CD4-positive, alpha-beta T cell (primary cell): ENCODE measurements at regions not wholly inside any gene's neighbourhood (a gene's known extent, or its start where the extent isn't known, plus 50 kb on each side); places are given as distances from the start of the nearest gene placed in this dataset.
A peak's percentile ranks its signal among the peaks of the same experiment; 100 is the strongest.

Experiments used
- ATAC-seq: fragments of 200-7000 bp; cut with Tn5 transposase; one replicate; pipeline ENCODE4 v1.10.0; 2022; ENCODE audit warnings: mild to moderate bottlenecking; ENCODE audit not compliant: poor library complexity
- CTCF ChIA-PET: fragments of 350-600 bp; sonication (Branson Sonifier 250); formaldehyde crosslinking; loops from one replicate; lab custom pipeline; 2021; ENCODE audit warnings: antibody characterized with exemption, inconsistent platforms; lab: Charles Lee
- POLR2A ChIA-PET: fragments of 350-600 bp; sonication (Branson Sonifier 250); formaldehyde crosslinking; loops from one replicate; lab custom pipeline; 2021; ENCODE audit warnings: antibody characterized with exemption, inconsistent platforms; lab: Charles Lee
- DNase-seq, 14 experiments: peaks; one replicate each; pipeline ENCODE4 v3.0.0-alpha.2; 2013 to 2020; ENCODE audit warnings: mixed read lengths in 2 of 14
- H3K27ac ChIP-seq, 2 donors: one replicate each; pipeline versions ENCODE4 v1.5.1 to v1.7.0; 2013; ENCODE audit warnings: low read length in 2 of 2, low read depth in 1 of 2, mild to moderate bottlenecking in 1 of 2
- H3K27me3 ChIP-seq, 2 experiments: 1 replicate in 1 of 2; 2 replicates in 1 of 2; pipeline versions ENCODE4 v1.6.1 to v1.7.0; 2013; ENCODE audit warnings: low read length in 2 of 2, control low read depth in 1 of 2, mild to moderate bottlenecking in 1 of 2, moderate library complexity in 1 of 2; ENCODE audit not compliant: insufficient read depth in 2 of 2, control insufficient read depth in 1 of 2
- H3K36me3 ChIP-seq: one replicate; pipeline ENCODE4 v1.6.1; 2013; ENCODE audit warnings: low read length, control low read depth; ENCODE audit not compliant: insufficient read depth
- H3K4me1 ChIP-seq: one replicate; pipeline ENCODE4 v1.6.1; 2013; ENCODE audit warnings: low read length, control low read depth; ENCODE audit not compliant: insufficient read depth
- H3K4me3 ChIP-seq: one replicate; pipeline ENCODE4 v1.5.1; 2013; ENCODE audit warnings: mild to moderate bottlenecking, low read length, moderate library complexity
- H3K9me3 ChIP-seq, 2 experiments: 1 replicate in 1 of 2; 2 replicates in 1 of 2; pipeline versions ENCODE4 v1.6.1 to v1.7.0; 2013; ENCODE audit warnings: low read length in 2 of 2, mild to moderate bottlenecking in 2 of 2, control low read depth in 1 of 2, moderate library complexity in 1 of 2; ENCODE audit not compliant: control insufficient read depth in 1 of 2, insufficient read depth in 1 of 2
- H3K27ac Mint-ChIP-seq: one replicate; pipeline ENCODE4 v1.8.0; 2020; ENCODE audit warnings: mixed read lengths
- H3K27me3 Mint-ChIP-seq: one replicate; pipeline ENCODE4 v1.8.0; 2021; ENCODE audit warnings: mixed read lengths
- H3K36me3 Mint-ChIP-seq: one replicate; pipeline ENCODE4 v1.8.0; 2021; ENCODE audit warnings: low read depth, mixed read lengths
- H3K4me1 Mint-ChIP-seq: one replicate; pipeline ENCODE4 v1.8.0; 2021; ENCODE audit warnings: low read depth, mixed read lengths
- H3K4me3 Mint-ChIP-seq: one replicate; pipeline ENCODE4 v1.8.0; 2020; ENCODE audit warnings: mild to moderate bottlenecking, mixed read lengths
- H3K9me3 Mint-ChIP-seq: one replicate; pipeline ENCODE4 v1.8.0; 2020; ENCODE audit warnings: mixed read lengths
- CTCF ChIP-seq: fragments of 200-600 bp; IDR thresholded peaks from one replicate; pipeline ENCODE4 v1.8.0; 2022; ENCODE audit warnings: antibody characterized with exemption, mild to moderate bottlenecking
- intact Hi-C, 2 experiments: fragments of 100-400 bp; cut with DNase I in 1 of 2; cut with micrococcal nuclease in 1 of 2; formaldehyde crosslinking; loops; one replicate each; pipeline versions ENCODE4 v1.15.1 to v1.9.0; 2023 to 2025; cut with DNase I, micrococcal nuclease

- peak overlapping the region; percentile 90 for H3K4me3 Mint-ChIP-seq
- Histone ChIP-seq H3K36me3 (no peaks in the 10 kb centered on the region), H3K27me3 (no peaks in the 10 kb centered on the region), H3K27ac (peak overlapping the region; percentile 52 to 79), H3K4me3 (no peak overlapping the region), H3K9me3 (no peaks in the 10 kb centered on the region), H3K4me1 (peaks cover 49% of the 10 kb centered on the region)
- H3K36me3 Mint-ChIP-seq, result peaks cover 8% of the 10 kb centered on the region
- H3K27me3 Mint-ChIP-seq, result no peaks in the 10 kb centered on the region
- no peak for ATAC-seq
- H3K27ac Mint-ChIP-seq, result peak overlapping the region; percentile 100
- peaks cover 87% of the 10 kb centered on the region for H3K4me1 Mint-ChIP-seq
- peaks cover 8% of the 10 kb centered on the region for H3K9me3 Mint-ChIP-seq
- ChIA-PET POLR2A (interaction anchor here (0.7 to 7.8 kb wide), 10 partner anchors 11 to 129 kb away, joined by 3 to 225 read pairs (median 4); partner anchors contain the start of gene SLC39A10), CTCF (interaction anchor here (2.0 kb wide), 1 partner anchor 123 kb away, joined by 9 read pairs; no protein-coding TSS in a partner anchor)
- DNase-seq, result no peak
- intact Hi-C loops, result loop anchor here (2.0 to 10.0 kb wide), 3 partner anchors 22 to 638 kb away; partner anchors contain the start of gene STK17B (in 1 of the 2)
- no peak for TF ChIP-seq CTCF
Measured at GRCh38 chr2:195536906-195537305, 120.1 kb upstream of the SLC39A10 start.

- Mint-ChIP-seq H3K27me3 (no peaks in the 10 kb centered on the region), H3K27ac (peak overlapping the region; percentile 100), H3K36me3 (peaks cover 6% of the 10 kb centered on the region), H3K4me1 (peaks cover 89% of the 10 kb centered on the region), H3K4me3 (peak overlapping the region; percentile 90), H3K9me3 (peaks cover 5% of the 10 kb centered on the region)
- ChIA-PET CTCF (interaction anchor here (1.2 to 4.8 kb wide), 3 partner anchors 37 to 124 kb away, joined by 3 to 28 read pairs (median 9); no protein-coding TSS in a partner anchor), POLR2A (interaction anchor here (0.7 to 7.8 kb wide), 13 partner anchors 12 to 152 kb away, joined by 3 to 225 read pairs (median 4); partner anchors contain the start of gene SLC39A10)
- intact Hi-C loops, result loop anchor here (2.0 to 10.0 kb wide), 3 partner anchors 23 to 639 kb away; partner anchors contain the start of gene STK17B (in 1 of the 2)
- Histone ChIP-seq H3K4me3 (peak overlapping the region; percentile 3), H3K27me3 (no peaks in the 10 kb centered on the region), H3K27ac (peak overlapping the region; percentile 52 to 79), H3K9me3 (no peaks in the 10 kb centered on the region), H3K4me1 (peaks cover 53% of the 10 kb centered on the region), H3K36me3 (no peaks in the 10 kb centered on the region)
- ATAC-seq, result peak; percentile 69
- peak; percentile 33 to 93 (median 64) for DNase-seq
- TF ChIP-seq CTCF, result no peak
Measured at GRCh38 chr2:195535911-195536522, 121.0 kb upstream of the SLC39A10 start.

GRCh38 chr2:195534971-195535370, 122.1 kb upstream of the SLC39A10 start:
- H3K36me3 Mint-ChIP-seq, result no peaks in the 10 kb centered on the region
- Histone ChIP-seq H3K27ac (peak overlapping the region; percentile 52 to 79), H3K27me3 (no peaks in the 10 kb centered on the region), H3K4me1 (peaks cover 53% of the 10 kb centered on the region), H3K36me3 (no peaks in the 10 kb centered on the region), H3K4me3 (no peak overlapping the region), H3K9me3 (no peaks in the 10 kb centered on the region)
- peaks cover 8% of the 10 kb centered on the region for H3K9me3 Mint-ChIP-seq
- ChIA-PET POLR2A (interaction anchor here (0.6 to 7.8 kb wide), 9 partner anchors 26 to 131 kb away, joined by 3 to 225 read pairs (median 7); partner anchors contain the start of gene SLC39A10), CTCF (interaction anchor here (1.1 to 4.8 kb wide), 7 partner anchors 8 to 533 kb away, joined by 3 to 28 read pairs (median 7); partner anchors contain the start of gene DNAH7)
- H3K27me3 Mint-ChIP-seq, result no peaks in the 10 kb centered on the region
- H3K4me3 Mint-ChIP-seq, result peak overlapping the region; percentile 90
- H3K27ac Mint-ChIP-seq, result peak overlapping the region; percentile 100
- DNase-seq, result no peak
- no peak for ATAC-seq
- H3K4me1 Mint-ChIP-seq, result peaks cover 91% of the 10 kb centered on the region
- TF ChIP-seq CTCF, result no peak
- intact Hi-C loops, result loop anchor here (1.0 to 10.0 kb wide), 4 partner anchors 37 to 640 kb away; partner anchors contain the start of gene STK17B (in 1 of the 2)
